CD4-positive, alpha-beta T cell (primary cell): ENCODE measurements at regions not wholly inside any gene's neighbourhood (a gene's known extent, or its start where the extent isn't known, plus 50 kb on each side); places are given as distances from the start of the nearest gene placed in this dataset.

Source experiments
- ATAC-seq: fragments of 200-7000 bp; cut with Tn5 transposase; one replicate; pipeline ENCODE4 v1.10.0; 2022; ENCODE audit warnings: mild to moderate bottlenecking; ENCODE audit not compliant: poor library complexity
- CTCF ChIA-PET: fragments of 350-600 bp; sonication (Branson Sonifier 250); formaldehyde crosslinking; loops from one replicate; lab custom pipeline; 2021; ENCODE audit warnings: antibody characterized with exemption, inconsistent platforms; lab: Charles Lee
- POLR2A ChIA-PET: fragments of 350-600 bp; sonication (Branson Sonifier 250); formaldehyde crosslinking; loops from one replicate; lab custom pipeline; 2021; ENCODE audit warnings: antibody characterized with exemption, inconsistent platforms; lab: Charles Lee
- DNase-seq, 14 experiments: peaks; one replicate each; pipeline ENCODE4 v3.0.0-alpha.2; 2013 to 2020; ENCODE audit warnings: mixed read lengths in 2 of 14
- H3K27ac ChIP-seq, 2 donors: one replicate each; pipeline versions ENCODE4 v1.5.1 to v1.7.0; 2013; ENCODE audit warnings: low read length in 2 of 2, low read depth in 1 of 2, mild to moderate bottlenecking in 1 of 2
- H3K27me3 ChIP-seq, 2 experiments: 1 replicate in 1 of 2; 2 replicates in 1 of 2; pipeline versions ENCODE4 v1.6.1 to v1.7.0; 2013; ENCODE audit warnings: low read length in 2 of 2, control low read depth in 1 of 2, mild to moderate bottlenecking in 1 of 2, moderate library complexity in 1 of 2; ENCODE audit not compliant: insufficient read depth in 2 of 2, control insufficient read depth in 1 of 2
- H3K36me3 ChIP-seq: one replicate; pipeline ENCODE4 v1.6.1; 2013; ENCODE audit warnings: low read length, control low read depth; ENCODE audit not compliant: insufficient read depth
- H3K4me1 ChIP-seq: one replicate; pipeline ENCODE4 v1.6.1; 2013; ENCODE audit warnings: low read length, control low read depth; ENCODE audit not compliant: insufficient read depth
- H3K4me3 ChIP-seq: one replicate; pipeline ENCODE4 v1.5.1; 2013; ENCODE audit warnings: mild to moderate bottlenecking, low read length, moderate library complexity
- H3K9me3 ChIP-seq, 2 experiments: 1 replicate in 1 of 2; 2 replicates in 1 of 2; pipeline versions ENCODE4 v1.6.1 to v1.7.0; 2013; ENCODE audit warnings: low read length in 2 of 2, mild to moderate bottlenecking in 2 of 2, control low read depth in 1 of 2, moderate library complexity in 1 of 2; ENCODE audit not compliant: control insufficient read depth in 1 of 2, insufficient read depth in 1 of 2
- H3K27ac Mint-ChIP-seq: one replicate; pipeline ENCODE4 v1.8.0; 2020; ENCODE audit warnings: mixed read lengths
- H3K27me3 Mint-ChIP-seq: one replicate; pipeline ENCODE4 v1.8.0; 2021; ENCODE audit warnings: mixed read lengths
- H3K36me3 Mint-ChIP-seq: one replicate; pipeline ENCODE4 v1.8.0; 2021; ENCODE audit warnings: low read depth, mixed read lengths
- H3K4me1 Mint-ChIP-seq: one replicate; pipeline ENCODE4 v1.8.0; 2021; ENCODE audit warnings: low read depth, mixed read lengths
- H3K4me3 Mint-ChIP-seq: one replicate; pipeline ENCODE4 v1.8.0; 2020; ENCODE audit warnings: mild to moderate bottlenecking, mixed read lengths
- H3K9me3 Mint-ChIP-seq: one replicate; pipeline ENCODE4 v1.8.0; 2020; ENCODE audit warnings: mixed read lengths
- intact Hi-C, 2 experiments: fragments of 100-400 bp; cut with DNase I in 1 of 2; cut with micrococcal nuclease in 1 of 2; formaldehyde crosslinking; loops; one replicate each; pipeline versions ENCODE4 v1.15.1 to v1.9.0; 2023 to 2025; cut with DNase I, micrococcal nuclease
- TF ChIP-seq, protein P1 (sequence below): fragments of 200-600 bp; IDR thresholded peaks from one replicate; pipeline ENCODE4 v1.8.0; 2022; ENCODE audit warnings: antibody characterized with exemption, mild to moderate bottlenecking

DNA sequence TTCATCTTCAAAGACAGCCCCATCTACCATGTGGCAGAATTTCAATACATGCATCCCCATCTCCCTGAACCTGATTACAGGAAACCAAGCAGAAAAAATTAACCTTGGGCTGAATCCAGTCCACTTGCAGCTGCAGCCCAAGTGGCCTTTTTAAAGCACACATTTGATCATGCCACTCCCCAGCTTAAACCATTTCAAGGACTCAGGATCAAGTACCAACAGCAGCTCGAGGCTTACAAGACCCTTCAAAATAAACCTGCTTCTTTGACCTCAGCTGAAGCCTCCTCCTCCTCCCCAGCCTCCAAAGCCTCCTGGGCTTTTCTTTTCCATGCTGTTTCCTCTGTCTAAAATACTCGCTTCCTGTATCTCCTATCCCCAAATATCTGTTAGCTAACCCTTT is 50.7 kb upstream of the KIT start:
- no peak overlapping the region for H3K4me3 Mint-ChIP-seq
- ChIA-PET POLR2A (no interaction called here), CTCF (no interaction called here)
- TF ChIP-seq, protein P1, sequence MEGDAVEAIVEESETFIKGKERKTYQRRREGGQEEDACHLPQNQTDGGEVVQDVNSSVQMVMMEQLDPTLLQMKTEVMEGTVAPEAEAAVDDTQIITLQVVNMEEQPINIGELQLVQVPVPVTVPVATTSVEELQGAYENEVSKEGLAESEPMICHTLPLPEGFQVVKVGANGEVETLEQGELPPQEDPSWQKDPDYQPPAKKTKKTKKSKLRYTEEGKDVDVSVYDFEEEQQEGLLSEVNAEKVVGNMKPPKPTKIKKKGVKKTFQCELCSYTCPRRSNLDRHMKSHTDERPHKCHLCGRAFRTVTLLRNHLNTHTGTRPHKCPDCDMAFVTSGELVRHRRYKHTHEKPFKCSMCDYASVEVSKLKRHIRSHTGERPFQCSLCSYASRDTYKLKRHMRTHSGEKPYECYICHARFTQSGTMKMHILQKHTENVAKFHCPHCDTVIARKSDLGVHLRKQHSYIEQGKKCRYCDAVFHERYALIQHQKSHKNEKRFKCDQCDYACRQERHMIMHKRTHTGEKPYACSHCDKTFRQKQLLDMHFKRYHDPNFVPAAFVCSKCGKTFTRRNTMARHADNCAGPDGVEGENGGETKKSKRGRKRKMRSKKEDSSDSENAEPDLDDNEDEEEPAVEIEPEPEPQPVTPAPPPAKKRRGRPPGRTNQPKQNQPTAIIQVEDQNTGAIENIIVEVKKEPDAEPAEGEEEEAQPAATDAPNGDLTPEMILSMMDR = no peak
- no peaks in the 10 kb centered on the region for H3K4me1 Mint-ChIP-seq
- Histone ChIP-seq H3K4me3 (no peak overlapping the region), H3K9me3 (peaks cover 0 to 4% of the 10 kb centered on the region in 2 experiments), H3K4me1 (no peaks in the 10 kb centered on the region), H3K27me3 (no peaks in the 10 kb centered on the region), H3K27ac (no peak overlapping the region), H3K36me3 (no peaks in the 10 kb centered on the region)
- H3K27me3 Mint-ChIP-seq = peaks cover 12% of the 10 kb centered on the region
- intact Hi-C loops = no loop called here
- peaks cover 4% of the 10 kb centered on the region for H3K9me3 Mint-ChIP-seq
- no peak for DNase-seq
- no peaks in the 10 kb centered on the region for H3K36me3 Mint-ChIP-seq
- ATAC-seq = no peak
- H3K27ac Mint-ChIP-seq = no peak overlapping the region

DNA sequence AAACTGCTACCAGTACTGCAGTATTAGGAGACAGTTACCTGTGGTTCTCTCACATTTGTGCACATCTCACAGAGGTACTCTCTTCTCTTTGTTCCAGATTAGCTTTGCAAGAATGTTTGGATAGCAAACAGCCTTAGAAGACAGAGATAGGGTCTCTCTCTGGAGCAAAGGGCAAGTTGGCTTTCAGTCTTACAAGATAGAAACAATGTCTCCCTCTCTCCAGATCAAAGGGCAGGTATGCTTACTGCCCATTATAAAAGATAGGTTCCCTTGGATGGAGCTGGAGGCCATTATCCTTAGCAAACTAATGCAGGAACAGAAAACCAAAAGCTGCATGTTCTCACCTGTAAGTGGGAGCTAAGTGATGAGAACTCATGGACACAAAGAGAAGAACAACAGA is 50.2 kb upstream of the KIT start:
- intact Hi-C loops = no loop called here
- DNase-seq = no peak
- H3K27me3 Mint-ChIP-seq = peaks cover 12% of the 10 kb centered on the region
- H3K4me1 Mint-ChIP-seq = no peaks in the 10 kb centered on the region
- no peak overlapping the region for H3K27ac Mint-ChIP-seq
- TF ChIP-seq, protein P1 = no peak
- ChIA-PET POLR2A (no interaction called here), CTCF (no interaction called here)
- Histone ChIP-seq H3K36me3 (no peaks in the 10 kb centered on the region), H3K27me3 (no peaks in the 10 kb centered on the region), H3K4me3 (no peak overlapping the region), H3K27ac (no peak overlapping the region), H3K9me3 (peaks cover 0 to 4% of the 10 kb centered on the region in 2 experiments), H3K4me1 (no peaks in the 10 kb centered on the region)
- H3K9me3 Mint-ChIP-seq = peaks cover 4% of the 10 kb centered on the region
- H3K36me3 Mint-ChIP-seq = no peaks in the 10 kb centered on the region
- no peak for ATAC-seq
- no peak overlapping the region for H3K4me3 Mint-ChIP-seq
